Hypothalamus (tissue), 51 donors: ENCODE measurements at regions not wholly inside any gene's neighbourhood (a gene's known extent, or its start where the extent isn't known, plus 50 kb on each side); places are given as distances from the start of the nearest gene placed in this dataset.
"Not testable (repeated sequence)": the region's sequence is repeated elsewhere in the genome, so short reads cannot be mapped to it uniquely, and the experiment has no call there.

Experiments used
- DNase-seq, 51 donors: peaks; one replicate each; lab custom pipeline; 2025; lab: John Stamatoyannopoulos, UW

DNA sequence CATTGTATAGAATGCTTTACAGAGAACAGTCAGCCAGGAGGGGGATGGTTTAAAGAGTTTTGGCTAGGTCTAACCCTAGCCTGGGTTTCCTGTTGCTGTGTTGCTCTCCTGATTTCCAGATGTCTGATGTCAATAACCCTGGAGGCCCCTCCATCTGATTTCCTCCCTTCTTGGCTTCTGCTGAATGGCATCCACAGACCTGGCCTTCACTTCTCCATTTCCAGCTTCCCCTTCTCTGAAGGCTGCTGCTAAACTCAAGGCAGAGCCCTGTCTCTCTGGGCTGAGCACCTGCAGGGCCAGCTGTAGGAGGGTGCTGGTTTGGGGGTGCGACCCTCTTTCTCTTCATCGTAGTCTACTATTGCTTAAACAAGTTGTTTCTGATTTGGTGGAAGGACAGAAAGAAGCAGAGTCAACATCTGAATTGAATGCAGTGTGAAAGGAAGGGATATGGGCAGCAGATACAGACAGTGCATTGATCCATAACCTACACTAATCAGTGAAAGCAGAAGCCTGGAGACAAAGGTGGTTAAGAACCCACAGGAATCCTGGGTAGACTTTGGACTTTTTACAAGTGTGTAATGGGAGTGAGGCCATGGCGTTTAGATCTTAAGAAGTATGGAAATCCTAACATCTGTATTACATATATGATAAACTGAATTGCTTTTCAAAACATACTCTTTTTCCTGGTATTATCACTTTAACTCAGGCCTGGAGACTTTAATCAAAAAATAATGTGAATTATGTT is 153.6 kb downstream of the HRH4 start:
- no peak for DNase-seq

DNA sequence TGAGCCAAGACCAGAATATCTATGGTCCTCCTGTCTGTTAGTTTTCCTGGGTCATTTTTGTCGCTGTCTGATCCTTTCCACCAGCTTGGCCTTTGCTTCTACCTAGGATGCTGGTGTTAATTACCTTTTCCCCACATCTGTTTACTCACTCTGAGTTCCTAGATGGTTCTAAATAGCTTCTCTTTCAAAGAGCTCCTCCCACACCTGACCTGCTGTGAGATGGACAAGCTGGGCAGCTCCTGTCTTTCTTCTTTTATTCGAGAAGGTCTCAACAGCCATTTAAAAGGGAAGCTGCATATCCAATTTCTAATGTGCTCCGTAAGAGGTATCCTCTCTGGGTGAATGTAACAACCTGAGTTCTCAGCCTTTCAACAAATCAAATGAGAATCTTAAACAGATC is 156.2 kb downstream of the HRH4 start:
- DNase-seq: no peak

DNA sequence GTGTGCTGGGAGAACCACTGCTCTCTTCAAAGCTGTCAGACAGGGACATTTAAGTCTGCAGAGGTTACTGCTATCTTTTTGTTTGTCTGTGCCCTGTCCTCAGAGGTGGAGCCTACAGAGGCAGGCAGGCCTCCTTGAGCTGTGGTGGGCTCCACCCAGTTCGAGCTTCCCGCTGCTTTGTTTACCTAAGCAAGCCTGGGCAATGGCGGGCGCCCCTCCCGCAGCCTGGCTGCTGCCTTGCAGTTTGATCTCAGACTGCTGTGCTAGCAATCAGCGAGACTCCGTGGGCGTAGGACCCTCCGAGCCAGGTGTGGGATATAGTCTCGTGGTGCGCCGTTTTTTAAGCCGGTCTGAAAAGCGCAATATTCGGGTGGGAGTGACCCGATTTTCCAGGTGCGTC is 164.0 kb downstream of the HRH4 start:
- DNase-seq: not testable (repeated sequence)

DNA sequence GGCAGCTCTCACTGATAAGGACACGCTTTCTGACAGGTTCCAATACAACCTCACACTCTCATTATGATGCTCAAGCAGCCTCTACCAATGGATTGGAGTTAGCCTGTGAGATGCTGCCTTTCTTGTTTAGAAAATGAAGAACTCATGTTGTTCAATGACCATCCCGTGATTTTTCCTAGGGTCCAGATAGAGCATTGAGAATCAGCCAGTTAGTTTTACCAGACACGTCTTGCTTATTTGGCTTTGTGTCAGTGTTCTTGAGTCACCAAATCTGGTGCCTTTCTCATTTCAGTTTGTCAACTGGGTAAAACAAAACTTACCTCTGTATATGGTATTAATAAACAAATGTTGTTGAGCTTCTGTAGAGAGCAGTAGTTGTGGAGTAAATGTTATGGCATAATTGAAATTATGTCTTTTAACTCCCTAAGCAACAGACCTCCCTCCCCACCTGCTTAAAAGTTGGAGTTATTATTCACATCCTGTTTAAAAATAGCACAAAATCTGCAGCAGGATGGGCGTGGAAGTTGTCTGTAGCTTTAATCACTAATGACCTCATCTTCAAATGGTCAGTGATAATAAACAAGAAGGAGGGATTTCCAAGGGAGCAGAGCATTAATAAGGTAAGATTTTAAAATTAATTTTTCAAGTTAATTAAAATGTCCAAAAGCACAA is 167.3 kb downstream of the HRH4 start:
- DNase-seq: no peak

DNA sequence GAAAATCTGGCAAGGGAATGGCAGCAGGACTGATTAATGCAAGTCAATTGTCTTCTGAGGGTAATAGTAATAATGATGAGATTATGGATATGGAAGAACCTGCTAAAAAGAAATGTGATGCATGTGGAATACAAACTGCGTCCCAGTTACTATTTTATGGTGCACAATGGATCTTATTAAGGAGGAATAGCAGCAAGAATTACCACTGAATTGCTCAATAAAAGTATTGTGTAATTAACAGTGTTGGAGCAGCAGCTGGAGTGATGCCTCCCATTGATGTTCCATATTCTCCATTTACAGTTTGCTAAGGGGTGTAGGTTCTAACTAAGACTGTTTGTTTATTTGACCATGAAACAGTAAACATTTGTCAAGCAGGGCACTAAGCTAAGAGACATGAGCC is 167.9 kb downstream of the HRH4 start:
- DNase-seq: no peak

DNA sequence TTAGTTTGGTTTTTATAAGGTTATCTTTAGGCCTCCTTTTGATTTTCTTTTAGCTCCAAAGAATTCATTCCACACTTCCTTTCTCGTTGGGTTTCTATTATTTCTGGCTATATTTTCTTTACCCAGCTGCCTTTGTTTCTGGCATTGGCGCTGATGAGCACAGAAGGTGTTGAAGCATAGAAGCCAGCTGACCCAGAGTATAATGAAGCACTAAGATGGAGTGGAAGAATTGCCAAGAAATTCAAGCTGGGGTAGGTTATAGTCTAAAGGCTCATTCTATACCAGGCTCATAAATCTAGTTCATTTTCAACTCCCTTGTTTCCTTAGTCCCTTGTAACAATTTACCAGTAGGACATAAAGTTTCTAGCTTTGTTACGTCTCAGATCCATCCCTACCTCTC is 169.5 kb downstream of the HRH4 start:
- DNase-seq: no peak

DNA sequence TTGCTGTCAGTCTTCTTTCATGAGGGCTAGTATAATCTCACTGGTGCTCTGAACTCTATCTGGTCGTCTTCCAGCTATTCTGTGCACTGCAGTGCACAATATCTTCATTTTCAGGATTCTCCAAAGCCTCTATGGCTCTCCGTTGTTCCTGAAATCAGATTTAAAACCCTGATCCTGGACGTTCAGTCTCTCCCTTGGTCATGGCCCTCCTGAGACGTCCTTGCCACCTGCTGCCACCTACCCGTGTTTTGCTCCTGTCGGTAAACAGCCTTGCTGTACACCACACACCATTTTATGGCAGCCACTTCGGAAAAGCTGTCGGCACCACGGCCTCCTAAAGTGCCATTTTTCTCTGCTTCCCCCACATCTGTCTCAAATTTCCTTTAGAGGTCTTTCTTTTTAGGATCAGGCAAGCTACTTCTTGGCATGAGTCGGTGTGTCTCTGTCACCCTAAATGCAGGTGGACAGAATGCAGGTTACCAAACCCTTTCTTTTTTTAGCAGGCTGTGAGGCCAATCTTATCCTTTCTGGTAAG is 170.0 kb downstream of the HRH4 start:
- DNase-seq: no peak

DNA sequence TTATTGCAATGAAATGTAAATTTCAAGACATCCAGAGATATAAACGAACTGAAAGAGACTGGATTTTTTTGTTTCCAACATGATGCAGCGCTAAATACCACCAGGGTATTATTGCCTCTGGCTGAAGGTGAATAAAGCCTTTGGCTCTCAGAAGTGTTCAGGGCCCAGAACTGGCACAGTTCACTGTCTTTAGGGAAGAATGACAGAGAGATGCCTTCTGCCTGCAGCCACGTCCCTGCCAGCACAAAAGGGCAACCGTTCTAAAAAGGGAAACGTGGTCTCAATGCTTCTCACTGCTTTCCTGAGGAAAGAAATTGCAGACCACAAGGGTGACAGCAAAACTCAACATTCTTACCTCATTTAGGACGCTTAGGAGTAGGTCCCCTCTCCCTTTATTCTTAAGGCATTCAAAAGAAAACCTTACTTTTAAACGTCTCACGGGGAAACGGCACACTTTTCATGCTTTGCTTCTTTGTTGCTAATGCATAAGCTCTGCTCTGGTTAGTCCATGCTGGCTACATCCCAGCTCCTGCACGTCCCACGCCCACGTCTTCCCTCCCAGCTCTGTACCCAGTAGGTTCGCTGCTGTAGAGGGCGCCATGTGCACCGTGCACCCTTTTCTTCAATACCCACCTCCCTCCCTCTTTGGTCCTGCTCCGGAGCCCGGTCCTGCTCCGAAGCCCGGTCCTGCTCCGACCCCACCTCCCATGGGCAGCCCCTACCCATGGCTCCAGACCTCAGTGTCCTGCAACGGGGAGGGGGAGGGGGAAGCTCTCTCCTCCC is 171.0 kb downstream of the HRH4 start:
- DNase-seq: peak in 1 of 51 donors; percentile 4

DNA sequence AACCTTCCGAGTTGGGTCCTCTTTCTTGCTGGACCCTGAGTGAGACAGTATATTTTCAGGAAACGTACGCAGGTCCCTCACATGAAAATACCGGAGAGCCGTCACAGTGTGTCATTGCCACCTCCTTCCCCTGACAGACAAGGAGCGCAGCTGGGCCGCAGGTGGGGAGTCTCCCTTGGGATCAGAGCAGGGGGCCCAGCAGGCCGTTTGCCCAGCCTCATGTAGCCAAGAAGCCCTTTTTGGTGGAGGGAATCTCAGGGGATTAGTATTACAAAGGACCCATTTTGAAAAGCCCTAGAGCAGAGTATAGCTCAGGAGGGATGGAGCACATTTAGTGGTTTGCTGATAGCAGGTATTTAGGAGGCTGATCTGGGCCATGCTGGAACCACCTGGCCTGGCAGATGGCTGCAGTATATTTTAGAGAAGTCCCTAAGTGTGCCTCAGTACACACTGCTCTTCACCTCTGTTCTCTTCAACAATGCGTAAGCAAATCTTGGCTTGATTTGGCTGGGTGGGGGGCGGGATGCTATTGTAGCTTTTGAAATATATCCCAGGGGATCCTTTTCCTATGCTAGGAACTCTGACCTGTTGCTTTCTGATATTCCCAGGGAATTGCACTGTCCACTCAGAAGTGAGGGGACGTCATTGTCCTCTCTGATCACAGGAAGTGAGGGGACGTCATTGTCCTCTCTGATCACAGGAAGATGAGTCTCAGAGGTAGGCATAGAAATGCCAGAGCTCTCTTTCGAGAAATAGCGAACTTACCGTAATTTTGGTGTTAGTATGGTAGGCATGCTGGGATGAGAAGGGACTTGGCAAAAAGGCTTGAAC is 171.9 kb downstream of the HRH4 start:
- no peak for DNase-seq

DNA sequence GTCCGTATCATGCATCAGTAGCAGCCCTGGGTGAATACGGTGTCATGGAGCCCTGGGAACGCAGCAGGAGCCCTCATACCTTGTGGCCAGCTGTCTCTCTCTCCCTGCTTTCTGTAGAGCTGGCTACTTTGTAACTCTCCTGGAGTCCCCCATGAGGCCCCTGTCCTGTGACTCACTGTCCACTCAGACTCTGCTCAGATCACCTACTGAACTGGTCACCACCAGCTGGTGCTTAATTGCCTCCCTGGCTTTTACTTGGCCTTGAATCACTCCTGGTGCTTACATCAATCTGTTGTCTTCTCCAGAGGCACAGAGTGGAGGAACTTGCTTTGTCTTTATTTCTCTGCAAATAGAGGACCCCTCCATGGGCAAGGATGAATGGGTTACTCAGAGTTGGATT is 172.7 kb downstream of the HRH4 start:
- DNase-seq: no peak

DNA sequence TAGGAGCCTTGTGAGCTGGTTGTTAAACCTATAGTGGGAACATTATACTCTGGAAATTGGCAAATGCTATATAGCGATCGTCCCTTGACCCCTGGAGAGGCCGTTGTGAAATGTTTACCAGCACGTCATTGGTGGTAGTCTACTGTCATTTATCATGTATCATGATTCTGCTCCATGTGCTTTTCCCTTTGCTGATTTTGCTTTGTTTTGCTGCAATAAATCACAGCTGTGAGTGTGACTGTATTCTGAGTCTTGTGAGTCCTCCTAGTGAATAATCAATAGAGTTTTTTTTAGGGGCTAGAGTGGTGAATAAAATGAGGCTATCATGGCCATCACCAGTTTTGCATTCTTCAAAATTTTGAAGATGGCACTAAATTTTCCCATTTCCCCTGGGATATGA is 189.1 kb downstream of the HRH4 start:
- no peak for DNase-seq

DNA sequence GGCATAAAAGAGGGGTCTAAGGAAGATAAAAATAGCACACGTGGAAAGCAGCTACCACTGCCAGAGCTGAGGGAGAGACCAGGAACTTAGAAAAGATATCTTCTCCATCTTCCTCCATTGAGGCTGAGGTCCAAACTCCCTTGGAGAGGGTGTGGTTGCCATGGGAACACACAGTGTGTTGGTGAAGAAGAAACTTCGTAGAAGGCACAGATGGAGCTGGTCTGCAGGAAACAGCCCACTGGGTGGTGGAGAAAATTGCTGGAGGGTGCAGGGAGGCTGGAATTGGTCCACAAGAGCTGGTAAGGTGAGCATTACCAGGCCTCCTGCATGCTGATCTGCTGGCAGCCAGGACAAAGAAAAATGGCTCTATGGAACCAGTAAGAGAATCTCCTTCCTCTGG is 191.0 kb downstream of the HRH4 start:
- DNase-seq: peak in 1 of 51 donors; percentile 8

DNA sequence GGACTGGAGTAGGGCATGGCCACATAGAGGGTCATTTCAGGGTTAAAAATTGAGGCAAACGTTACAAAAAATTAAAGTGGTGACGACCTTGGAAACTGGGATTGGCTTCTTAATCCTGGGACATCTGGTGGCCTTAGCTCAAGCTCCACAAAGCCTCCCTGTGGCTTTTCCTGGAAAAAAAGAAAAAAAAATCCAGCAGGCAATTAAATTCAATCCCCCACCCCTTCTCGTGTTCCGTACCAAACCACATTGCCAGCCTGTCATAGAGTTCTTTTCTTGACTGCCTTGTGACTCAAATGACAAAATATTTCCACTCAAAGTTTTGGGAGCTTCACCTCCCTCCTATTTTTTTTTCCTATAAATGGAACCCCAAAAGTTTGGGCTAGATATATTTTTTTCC is 195.6 kb downstream of the HRH4 start:
- no peak for DNase-seq

DNA sequence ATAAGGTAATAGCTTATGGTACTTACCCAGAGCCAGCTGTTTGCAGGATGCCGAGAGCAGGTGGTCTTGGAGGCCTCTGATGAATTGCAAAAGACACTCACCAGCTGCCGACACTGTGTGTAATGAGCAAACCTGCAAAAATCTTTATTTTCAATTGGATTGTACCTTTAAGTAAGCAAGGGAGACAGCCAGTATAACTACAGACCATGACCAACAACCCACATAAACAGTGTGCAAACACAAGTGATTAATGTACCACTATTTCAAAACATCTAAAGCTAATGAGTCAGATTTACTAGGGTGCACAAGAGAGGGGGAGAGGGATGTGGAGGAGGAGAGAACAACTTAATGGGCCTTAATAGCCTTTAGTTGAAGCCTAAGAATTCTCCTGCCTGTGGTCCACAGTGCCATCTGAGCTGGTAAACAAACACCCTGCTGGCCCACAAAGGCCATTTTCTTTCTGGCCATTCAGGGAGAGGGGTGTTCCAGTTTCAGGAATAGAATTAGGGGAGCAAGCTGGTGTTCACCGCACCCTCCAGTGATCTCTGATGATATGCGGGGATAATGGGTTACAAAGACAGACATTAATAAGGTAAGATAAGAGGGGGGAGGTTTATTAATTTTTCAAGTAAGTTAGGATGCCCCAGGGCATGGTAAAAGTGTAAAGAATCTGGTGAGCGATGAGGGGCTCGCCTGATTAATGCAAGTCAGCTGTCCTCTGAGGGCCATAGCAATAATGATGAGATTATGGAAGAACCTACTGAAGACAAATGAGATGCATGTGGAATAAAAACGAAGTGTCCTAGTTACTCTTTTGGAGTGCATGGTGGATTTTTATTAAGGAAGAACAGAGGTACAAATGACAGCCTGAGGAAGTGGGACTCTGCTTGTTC is 196.4 kb downstream of the HRH4 start:
- no peak for DNase-seq

DNA sequence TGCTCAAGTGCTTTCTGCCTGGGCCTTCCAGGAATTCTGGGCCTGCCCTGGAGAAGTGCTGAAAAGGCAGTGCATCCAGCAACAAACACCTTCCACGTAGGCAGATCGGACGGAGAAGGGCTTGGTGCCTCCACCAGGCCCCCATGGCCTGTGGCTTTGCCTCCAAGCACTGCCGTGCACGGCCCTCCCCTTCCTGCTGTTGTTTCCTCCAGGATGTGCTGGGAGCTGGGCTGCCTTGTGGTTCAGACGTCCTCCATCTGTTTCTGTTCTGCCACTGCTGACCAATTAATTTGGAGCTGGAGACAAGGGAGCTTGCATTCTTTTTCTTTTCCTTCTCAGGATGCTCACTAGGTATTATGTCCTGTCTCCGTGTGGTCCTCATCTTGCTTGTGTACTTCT is 197.0 kb downstream of the HRH4 start:
- DNase-seq: no peak

DNA sequence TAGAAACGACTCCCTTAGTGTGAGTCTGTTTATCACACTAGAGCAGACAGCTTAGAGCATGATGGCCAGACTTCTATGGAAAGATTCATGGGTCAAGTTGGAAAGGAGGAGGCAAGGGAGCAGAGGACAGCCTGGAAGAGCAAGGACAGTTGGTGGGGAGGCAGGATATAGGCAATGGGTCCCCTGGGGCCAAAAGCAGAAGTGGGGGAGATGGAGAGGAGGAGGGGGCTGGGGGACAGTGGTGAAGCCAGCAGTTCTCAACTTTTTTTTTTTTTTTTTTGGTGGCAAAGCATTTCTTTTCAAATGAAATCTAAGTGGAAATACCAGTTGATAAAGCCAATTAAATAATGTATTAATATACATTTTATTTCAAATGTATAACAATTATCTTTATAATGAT is 197.9 kb downstream of the HRH4 start:
- no peak for DNase-seq

DNA sequence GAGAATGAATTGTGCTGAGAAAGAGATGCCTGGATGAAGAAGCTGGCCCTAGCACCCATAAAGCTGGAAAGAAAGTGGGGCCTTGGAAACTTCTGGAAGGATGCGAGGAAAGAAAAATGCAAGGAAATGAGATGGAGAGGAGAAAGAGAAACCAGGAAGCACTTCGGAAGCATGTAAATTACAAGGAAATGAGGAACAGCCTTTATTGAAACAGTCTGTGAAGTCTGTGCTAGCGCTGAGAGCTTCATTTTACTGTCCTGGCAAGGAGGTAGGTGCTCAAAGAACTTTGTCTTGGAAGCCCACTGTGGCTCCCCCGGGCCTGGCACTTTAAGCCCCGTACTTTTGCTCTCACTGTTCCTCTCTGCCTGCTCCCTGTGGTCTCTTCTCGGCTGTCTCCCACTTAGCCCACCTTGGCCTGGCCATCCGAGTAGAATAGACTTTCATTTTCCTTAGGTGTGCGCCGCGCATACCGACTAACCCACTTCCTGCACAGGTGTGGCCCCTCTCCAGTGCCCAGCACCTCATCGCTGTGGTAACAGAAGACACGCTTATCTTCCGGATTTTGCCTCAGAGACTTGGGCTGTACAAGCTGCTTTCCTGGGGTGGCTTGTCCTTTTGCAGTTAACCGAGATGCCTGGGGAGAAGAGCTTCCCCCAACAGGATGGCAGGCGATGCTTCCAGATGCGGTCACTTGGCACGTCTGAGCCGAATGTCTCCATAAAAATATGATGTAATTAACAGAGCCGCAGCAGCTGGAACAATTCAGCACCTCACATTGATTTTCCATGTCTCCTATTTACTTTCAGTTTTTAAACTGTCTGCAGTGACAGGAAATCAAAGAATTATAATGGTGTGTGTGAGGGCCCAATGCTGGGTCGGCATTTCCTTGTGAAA is 199.6 kb downstream of the HRH4 start:
- no peak for DNase-seq

DNA sequence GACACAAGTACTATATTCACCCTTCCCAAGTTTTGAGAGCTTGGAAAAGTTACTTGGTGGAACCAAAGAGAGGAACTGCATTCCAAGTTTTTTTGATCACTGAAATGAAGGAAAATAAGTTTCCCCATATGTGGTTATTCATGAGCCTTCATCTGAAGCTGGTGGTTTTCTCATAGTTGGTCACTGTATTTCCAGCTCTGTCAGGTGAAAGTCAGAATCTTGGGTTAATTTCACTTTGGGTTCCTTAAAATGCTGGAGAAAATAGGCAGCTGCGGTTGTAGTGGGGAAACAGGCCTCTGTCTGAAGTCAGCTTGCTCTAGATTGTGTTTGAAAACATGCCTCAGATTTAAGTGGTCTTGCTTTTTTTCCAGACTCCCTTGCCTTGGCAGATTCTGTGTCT is 200.5 kb downstream of the HRH4 start:
- no peak for DNase-seq

DNA sequence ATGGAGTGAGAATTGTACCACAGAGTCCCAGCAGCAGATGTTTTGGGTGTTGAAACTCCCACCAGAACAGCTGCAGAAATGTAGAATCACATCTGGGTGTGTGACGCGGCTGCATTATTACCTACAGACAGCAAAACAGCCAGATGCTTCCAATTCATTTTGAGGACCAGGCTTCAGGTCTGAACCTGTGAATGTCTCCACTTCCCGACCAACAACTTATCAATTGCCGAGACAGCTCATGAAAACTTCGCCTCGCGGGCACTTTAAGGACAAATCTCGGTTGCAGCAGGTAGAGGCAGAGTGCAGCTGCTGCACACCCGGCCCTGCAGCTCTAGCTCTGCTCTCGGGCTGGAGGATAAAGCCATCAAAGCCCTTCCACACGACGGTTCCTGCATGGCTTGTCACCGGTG is 202.0 kb downstream of the HRH4 start:
- DNase-seq: no peak
